Heart left ventricle (tissue), 16 donors: ENCODE measurements at regions not wholly inside any gene's neighbourhood (a gene's known extent, or its start where the extent isn't known, plus 50 kb on each side); places are given as distances from the start of the nearest gene placed in this dataset.

Source experiments
- ATAC-seq, 4 donors: fragments of 200-7000 bp; cut with Tn5 transposase; one replicate each; pipeline ENCODE4 v1.9.1; 2020 to 2022; ENCODE audit warnings: moderate library complexity in 4 of 4, mild to moderate bottlenecking in 3 of 4, moderate number of reproducible peaks in 1 of 4
- DNase-seq, 5 donors: peaks; one replicate each; pipeline ENCODE4 v3.0.0-alpha.2; 2020
- H3K27ac ChIP-seq, 12 donors: fragments of 200-600 bp; sonication (generic) in 4 of 12; one replicate each; pipeline versions ENCODE4 v1.5.0 to v1.8.0; 2016 to 2022; ENCODE audit warnings: mild to moderate bottlenecking in 2 of 12
- H3K27me3 ChIP-seq, 9 donors: fragments of 200-600 bp; sonication (generic) in 2 of 9; one replicate each; pipeline versions ENCODE4 v1.5.1 to v1.8.0; 2016 to 2022; ENCODE audit warnings: mild to moderate bottlenecking in 3 of 9
- H3K36me3 ChIP-seq, 9 donors: fragments of 200-600 bp; sonication (generic) in 2 of 9; one replicate each; pipeline versions ENCODE4 v1.5.0 to v1.8.0; 2018 to 2022; ENCODE audit warnings: mild to moderate bottlenecking in 2 of 9
- H3K4me1 ChIP-seq, 12 donors: fragments of 200-600 bp; sonication (generic) in 4 of 12; one replicate each; pipeline versions ENCODE4 v1.5.0 to v1.8.0; 2016 to 2022; ENCODE audit warnings: mild to moderate bottlenecking in 3 of 12
- H3K4me3 ChIP-seq, 12 donors: fragments of 200-600 bp; sonication (generic) in 4 of 12; one replicate each; pipeline versions ENCODE4 v1.5.0 to v1.8.0; 2017 to 2022; ENCODE audit warnings: mild to moderate bottlenecking in 9 of 12, moderate library complexity in 4 of 12
- H3K9me3 ChIP-seq, 12 donors: fragments of 200-600 bp; sonication (generic) in 4 of 12; one replicate each; pipeline versions ENCODE4 v1.5.0 to v1.8.0; 2016 to 2022; ENCODE audit warnings: mild to moderate bottlenecking in 1 of 12
- POLR2A ChIP-seq, 2 donors: fragments of 450-650 bp; IDR thresholded peaks; one replicate each; pipeline ENCODE4 v1.6.1; 2017; ENCODE audit warnings: antibody characterized with exemption in 2 of 2, mild to moderate bottlenecking in 2 of 2, moderate library complexity in 2 of 2
- WGBS, 4 donors: extraction: QIAGEN DNeasy Blood & Tissue Kit in 2 of 4; methylation state at CpG; one replicate each; pipeline versions ENCODE4 v1.1.5 to v1.1.7; 2013 to 2018; 5-methylcytosine and 5-hydroxymethylcytosine counted together
- intact Hi-C, 10 donors: fragments of 100-400 bp; cut with DNase I; formaldehyde crosslinking; loops; one replicate each; pipeline versions ENCODE4 v1.11.1 to v1.14.2; 2022
- TF ChIP-seq, protein P1 (sequence below), 12 donors: fragments of 200-600 bp; sonication (generic) in 4 of 12; IDR thresholded peaks; one replicate each; pipeline versions ENCODE4 v1.5.0 to v1.8.0; 2018 to 2022; ENCODE audit warnings: antibody characterized with exemption in 12 of 12, mild to moderate bottlenecking in 5 of 12
- donor health status: ischemic (EF 13 %, LVEDD 7.1; RV severe dilation, severe dysfunction).
- donor health status: healthy with polysubstance abuse.
- donor health status: DM: no; HTN: yes; CAD: no.
- donor health status: DM: no; HTN: no; CAD: no.
- donor health status: ischemic (EF 25% LVEDD 6.9; RV normal size, moderate dysfunction).
- donor health status: ischemic (EF 25% LVEDD 5.7; RV mildly dilated, moderate dysfunction).
- donor health status: healthy.
- donor health status: DM: yes; HTN: yes; CAD: no.
- donor health status: ischemic (EF 35%, LVEDD 5.7; RV mildly dilated, moderate dysfunction).
- donor health status: nonischemic (EF 11% LVEDD 7.7; RV severe dilation, severe dysfunction).
- donor health status: DM: yes; HTN: yes; CAD: no.
- donor health status: PGD.
- donor health status: ischemic (EF 29% LVEDD 5.4; RV normal size, mild dysfunction).
- donor health status: nonischemic (EF 23%, LVEDD 6.1; RV moderate dilation, normal function).

DNA sequence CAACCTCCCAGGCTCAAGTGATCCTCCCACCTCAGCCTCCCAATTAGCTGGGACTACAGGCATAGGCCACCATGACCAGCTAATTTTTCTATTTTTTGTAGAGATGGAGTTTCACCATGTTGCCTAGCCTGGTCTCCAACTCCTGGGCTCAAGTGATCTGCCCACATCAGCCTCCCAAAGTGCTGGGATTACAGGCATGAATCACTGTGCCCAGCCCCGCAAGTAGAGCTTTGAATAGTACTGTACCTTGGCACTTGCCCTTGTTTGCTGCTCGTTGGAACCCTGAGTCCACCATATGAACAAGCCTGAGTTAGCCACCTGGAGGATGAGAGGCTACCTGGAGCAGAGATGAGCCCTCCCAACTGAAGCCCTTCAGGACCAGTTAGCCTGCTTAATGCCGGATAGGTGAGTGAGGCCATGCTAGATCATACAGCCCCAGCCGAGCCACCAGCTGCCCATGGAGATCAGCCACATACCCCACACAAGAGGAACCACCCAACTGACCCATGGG is 267.9 kb downstream of the SHQ1 start:
- intact Hi-C loops, result no loop called here
- WGBS, 4 donors, result 62 to 100% (median 73%) methylated on average over 3 to 4 of the region's 4 CpGs
- H3K27me3 ChIP-seq, result no peaks in the 10 kb centered on the region
- no peak overlapping the region for H3K4me3 ChIP-seq
- H3K27ac ChIP-seq, result no peak overlapping the region
- DNase-seq (no peak), ATAC-seq (no peak)
- H3K36me3 ChIP-seq, result no peaks in the 10 kb centered on the region
- TF ChIP-seq POLR2A (IDR thresholded peaks at IDR 0.05), result no peak
- TF ChIP-seq, protein P1, sequence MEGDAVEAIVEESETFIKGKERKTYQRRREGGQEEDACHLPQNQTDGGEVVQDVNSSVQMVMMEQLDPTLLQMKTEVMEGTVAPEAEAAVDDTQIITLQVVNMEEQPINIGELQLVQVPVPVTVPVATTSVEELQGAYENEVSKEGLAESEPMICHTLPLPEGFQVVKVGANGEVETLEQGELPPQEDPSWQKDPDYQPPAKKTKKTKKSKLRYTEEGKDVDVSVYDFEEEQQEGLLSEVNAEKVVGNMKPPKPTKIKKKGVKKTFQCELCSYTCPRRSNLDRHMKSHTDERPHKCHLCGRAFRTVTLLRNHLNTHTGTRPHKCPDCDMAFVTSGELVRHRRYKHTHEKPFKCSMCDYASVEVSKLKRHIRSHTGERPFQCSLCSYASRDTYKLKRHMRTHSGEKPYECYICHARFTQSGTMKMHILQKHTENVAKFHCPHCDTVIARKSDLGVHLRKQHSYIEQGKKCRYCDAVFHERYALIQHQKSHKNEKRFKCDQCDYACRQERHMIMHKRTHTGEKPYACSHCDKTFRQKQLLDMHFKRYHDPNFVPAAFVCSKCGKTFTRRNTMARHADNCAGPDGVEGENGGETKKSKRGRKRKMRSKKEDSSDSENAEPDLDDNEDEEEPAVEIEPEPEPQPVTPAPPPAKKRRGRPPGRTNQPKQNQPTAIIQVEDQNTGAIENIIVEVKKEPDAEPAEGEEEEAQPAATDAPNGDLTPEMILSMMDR (IDR thresholded peaks at IDR 0.05), result no peak
- H3K4me1 ChIP-seq, result no peaks in the 10 kb centered on the region
- no peaks in the 10 kb centered on the region for H3K9me3 ChIP-seq

DNA sequence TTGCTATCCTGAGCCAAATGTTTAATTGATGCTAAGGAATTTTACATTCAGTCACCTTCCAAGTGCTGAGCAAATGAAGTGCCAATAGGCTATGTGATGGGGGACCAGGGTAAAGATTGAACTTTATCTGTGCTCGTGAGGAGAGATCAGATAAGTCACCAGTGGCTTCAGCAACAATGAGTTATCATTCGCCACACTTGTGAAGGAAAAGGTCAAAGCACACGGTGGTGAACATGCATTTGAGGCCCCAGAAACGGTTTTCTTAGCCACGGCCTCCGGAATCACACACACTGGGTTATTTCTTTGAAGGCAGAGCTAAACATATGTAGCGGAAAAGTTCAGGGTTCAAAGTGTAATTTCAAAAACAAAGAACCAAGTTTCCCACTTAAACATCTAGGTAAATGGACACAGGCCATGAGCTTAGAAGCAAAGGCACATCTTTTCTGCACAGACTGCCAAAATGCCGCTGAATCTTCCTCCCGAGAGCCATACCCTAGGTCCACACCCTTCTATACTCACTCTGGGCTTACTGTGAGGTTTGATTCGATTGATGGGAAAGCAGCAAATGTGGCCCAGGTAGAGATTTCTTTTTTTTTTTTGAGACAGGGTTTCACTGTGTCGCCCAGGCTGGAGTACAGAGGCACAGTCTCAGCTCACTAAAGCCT is 268.5 kb downstream of the SHQ1 start:
- H3K4me1 ChIP-seq, result no peaks in the 10 kb centered on the region
- H3K36me3 ChIP-seq, result no peaks in the 10 kb centered on the region
- TF ChIP-seq, protein P1 (IDR thresholded peaks at IDR 0.05), result no peak
- TF ChIP-seq POLR2A (IDR thresholded peaks at IDR 0.05), result no peak
- no peaks in the 10 kb centered on the region for H3K27me3 ChIP-seq
- no peaks in the 10 kb centered on the region for H3K9me3 ChIP-seq
- WGBS, 4 donors, result 88 to 90% (median 89%) methylated on average over 11 of the region's 11 CpGs
- H3K4me3 ChIP-seq, result no peak overlapping the region
- intact Hi-C loops, result no loop called here
- no peak for ATAC-seq
- DNase-seq, result no peak
- no peak overlapping the region for H3K27ac ChIP-seq

DNA sequence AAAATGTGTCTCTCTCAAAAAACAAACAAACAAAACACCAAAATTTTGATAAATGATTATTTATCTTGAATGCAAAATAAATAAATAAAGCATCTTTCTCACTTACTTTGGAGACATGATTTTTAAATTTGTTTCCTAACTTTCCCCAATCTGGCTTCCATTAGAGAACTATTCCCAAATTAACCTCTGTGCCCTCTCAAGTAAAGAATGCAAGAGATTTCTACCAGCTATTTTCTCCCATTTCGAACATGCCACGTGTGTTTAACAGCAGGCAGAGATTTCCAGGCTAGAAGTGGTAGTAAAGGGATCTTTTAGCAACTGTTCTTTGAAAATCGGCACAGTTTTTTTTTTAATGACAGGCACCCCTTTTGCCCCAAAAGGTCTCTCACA is 269.1 kb downstream of the SHQ1 start:
- H3K9me3 ChIP-seq, result no peaks in the 10 kb centered on the region
- H3K4me1 ChIP-seq, result no peaks in the 10 kb centered on the region
- 63 to 81% (median 67%) methylated on average over 3 of the region's 3 CpGs for WGBS, 4 donors
- no peaks in the 10 kb centered on the region for H3K36me3 ChIP-seq
- no peak overlapping the region for H3K4me3 ChIP-seq
- intact Hi-C loops, result no loop called here
- ATAC-seq (no peak), DNase-seq (no peak)
- TF ChIP-seq, protein P1 (IDR thresholded peaks at IDR 0.05), result no peak
- H3K27me3 ChIP-seq, result no peaks in the 10 kb centered on the region
- H3K27ac ChIP-seq, result no peak overlapping the region

DNA sequence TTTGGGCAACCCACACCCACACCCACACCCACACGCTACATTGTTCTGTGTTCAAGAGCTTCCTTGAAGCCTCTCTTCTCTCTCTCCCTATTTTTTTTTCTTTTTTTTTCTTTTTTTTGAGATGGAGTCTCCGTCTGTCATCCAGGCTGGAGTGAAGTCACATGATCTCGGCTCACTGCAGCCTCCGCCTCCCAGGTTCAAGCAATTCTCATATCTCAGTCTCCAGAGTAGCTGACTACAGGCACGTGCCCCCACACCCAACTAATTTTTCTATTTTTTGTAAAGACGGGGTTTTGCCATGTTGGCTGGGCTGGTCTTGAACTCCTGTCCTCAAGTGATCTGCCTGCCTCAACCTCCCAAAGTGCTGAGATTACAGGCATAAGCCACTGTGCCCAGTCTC is 271.1 kb downstream of the SHQ1 start:
- Histone ChIP-seq H3K4me1 (no peaks in the 10 kb centered on the region), H3K9me3 (no peaks in the 10 kb centered on the region), H3K27me3 (no peaks in the 10 kb centered on the region), H3K4me3 (no peak overlapping the region), H3K27ac (no peak overlapping the region), H3K36me3 (no peaks in the 10 kb centered on the region)
- 94 to 98% (median 95%) methylated on average over 6 of the region's 6 CpGs for WGBS, 4 donors
- intact Hi-C loops, result no loop called here
- DNase-seq (no peak), ATAC-seq (no peak)
- TF ChIP-seq POLR2A (IDR thresholded peaks at IDR 0.05), result no peak
- TF ChIP-seq, protein P1 (IDR thresholded peaks at IDR 0.05), result no peak
